Middle frontal gyrus (tissue), 1 donor: ENCODE measurements at regions not wholly inside any gene's neighbourhood (a gene's known extent, or its start where the extent isn't known, plus 50 kb on each side); places are given as distances from the start of the nearest gene placed in this dataset.

Experiments
- DNase-seq: peaks from one replicate; pipeline ENCODE4 v3.0.0-alpha.2; 2015; ENCODE audit warnings: low spot score; ENCODE audit errors: extremely low spot score

GRCh38 chr10:15462253-15462897, 91.3 kb upstream of the FAM171A1 start:
- DNase-seq = no peak

GRCh38 chr10:15461353-15462108, 90.4 kb upstream of the FAM171A1 start:
- DNase-seq = no peak

- no peak for DNase-seq
These were observed 89.6 kb upstream of the FAM171A1 start for GRCh38 chr10:15460661-15461060.

GRCh38 chr10:15459218-15459617, 88.1 kb upstream of the FAM171A1 start:
- no peak for DNase-seq

- no peak for DNase-seq
These were observed 86.3 kb upstream of the FAM171A1 start for GRCh38 chr10:15457382-15457781.

GRCh38 chr10:15455456-15455855, 84.4 kb upstream of the FAM171A1 start:
- no peak for DNase-seq

- DNase-seq = no peak
These were observed 82.8 kb upstream of the FAM171A1 start for GRCh38 chr10:15453926-15454325.

GRCh38 chr10:15453457-15453856, 82.4 kb upstream of the FAM171A1 start:
- DNase-seq = no peak

GRCh38 chr10:15452545-15452944, 81.5 kb upstream of the FAM171A1 start:
- DNase-seq = no peak

GRCh38 chr10:15451137-15452094, 80.3 kb upstream of the FAM171A1 start:
- no peak for DNase-seq

GRCh38 chr10:15448598-15448997, 77.5 kb upstream of the FAM171A1 start:
- DNase-seq = no peak

- DNase-seq = no peak
These were observed 73.9 kb upstream of the FAM171A1 start for GRCh38 chr10:15445006-15445390.

GRCh38 chr10:15444105-15445005, 73.3 kb upstream of the FAM171A1 start:
- no peak for DNase-seq

- DNase-seq = no peak
These were observed 71.0 kb upstream of the FAM171A1 start for GRCh38 chr10:15442056-15442455.

GRCh38 chr10:15440204-15440711, 69.2 kb upstream of the FAM171A1 start:
- no peak for DNase-seq

- DNase-seq = no peak
These were observed 68.3 kb upstream of the FAM171A1 start for GRCh38 chr10:15439341-15439842.

- no peak for DNase-seq
These were observed 65.6 kb upstream of the FAM171A1 start for GRCh38 chr10:15436696-15437095.

- DNase-seq = peak; percentile 37
These were observed 62.9 kb upstream of the FAM171A1 start for GRCh38 chr10:15433850-15434537.

GRCh38 chr10:15432266-15432665, 61.2 kb upstream of the FAM171A1 start:
- DNase-seq = no peak
